Endothelial cell of umbilical vein (primary cell): ENCODE measurements at regions not wholly inside any gene's neighbourhood (a gene's known extent, or its start where the extent isn't known, plus 50 kb on each side); places are given as distances from the start of the nearest gene placed in this dataset.

Experiments used
- BruUV-seq: library from RNA; stranded (reverse); fragments of 400-500 nt; replicated peaks from 2 replicates; lab custom pipeline; 2021; lab: Mats Ljungman, UMichigan
- CTCF ChIA-PET: fragments of 300-600, 350-600 bp; sonication (Branson Sonifier 250); formaldehyde crosslinking; loops from one replicate; lab custom pipeline; 2021; ENCODE audit warnings: antibody characterized with exemption, inconsistent platforms; lab: Charles Lee
- POLR2A ChIA-PET: fragments of 300-600, 350-600 bp; sonication (Branson Sonifier 250); formaldehyde crosslinking; loops from one replicate; lab custom pipeline; 2021; ENCODE audit warnings: antibody characterized with exemption, inconsistent platforms; lab: Charles Lee
- DNase-seq: peaks from one replicate; pipeline ENCODE4 v3.0.0-alpha.2; 2011; ENCODE audit warnings: low read depth, low spot score
- FAIRE-seq: peaks from 2 replicates; lab custom pipeline; 2011; peaks lifted over from hg19 to GRCh38; lab: Jason Lieb, UNC
- H2AFZ ChIP-seq: 2 replicates; pipeline ENCODE4 v1.6.0; 2012; ENCODE audit warnings: low read depth, low read length, control low read depth, inconsistent platforms
- H3K27ac ChIP-seq: 2 replicates; pipeline ENCODE4 v1.5.1; 2011; ENCODE audit warnings: low read depth, mild to moderate bottlenecking, control low read depth, low read length, moderate library complexity; ENCODE audit not compliant: insufficient read depth
- H3K27me3 ChIP-seq, 2 experiments: 2 replicates each; pipeline versions ENCODE4 v1.6.0 to v1.6.1; 2011; ENCODE audit warnings: low read length in 2 of 2, mixed read lengths in 1 of 2; ENCODE audit not compliant: control insufficient read depth in 2 of 2, insufficient read depth in 2 of 2
- H3K36me3 ChIP-seq, 2 experiments: 2 replicates in 1 of 2; 3 replicates in 1 of 2; pipeline ENCODE4 v1.5.1; 2011; ENCODE audit warnings: low read length in 2 of 2, mild to moderate bottlenecking in 1 of 2, moderate library complexity in 1 of 2; ENCODE audit not compliant: control insufficient read depth in 2 of 2, insufficient read depth in 2 of 2; ENCODE audit errors: extremely low read depth in 1 of 2
- H3K4me1 ChIP-seq: 3 replicates; pipeline ENCODE4 v1.5.1; 2011; ENCODE audit warnings: mild to moderate bottlenecking, low read length; ENCODE audit not compliant: control insufficient read depth, insufficient read depth; ENCODE audit errors: extremely low read depth
- H3K4me2 ChIP-seq: 2 replicates; pipeline ENCODE4 v1.6.1; 2011; ENCODE audit warnings: low read length, control low read depth, mixed read lengths; ENCODE audit not compliant: insufficient read depth
- H3K4me3 ChIP-seq, 3 experiments: fragments of 200-600 bp in 1 of 3; sonication (generic), shearing (Covaris generic) in 1 of 3; replicated peaks in 1 of 3; 2 replicates each; pipeline ENCODE4 v1.5.1; 2011 to 2016; ENCODE audit warnings: control low read depth in 3 of 3, low read length in 3 of 3, mild to moderate bottlenecking in 2 of 3, inconsistent platforms in 1 of 3, low read depth in 1 of 3, moderate library complexity in 1 of 3; ENCODE audit not compliant: insufficient read depth in 1 of 3
- H3K79me2 ChIP-seq: 2 replicates; pipeline ENCODE4 v1.6.0; 2012; ENCODE audit warnings: low read length, inconsistent platforms; ENCODE audit not compliant: control insufficient read depth, insufficient read depth
- H3K9ac ChIP-seq: replicated peaks from 2 replicates; pipeline ENCODE3; 2011; ENCODE audit warnings: low read length, control low read depth; ENCODE audit not compliant: insufficient read depth; ENCODE audit errors: extremely low read depth
- H3K9me1 ChIP-seq: replicated peaks from 3 replicates; pipeline ENCODE4 v1.6.0; 2011; ENCODE audit warnings: mild to moderate bottlenecking, low read length; ENCODE audit not compliant: control insufficient read depth, insufficient read depth; ENCODE audit errors: extremely low read depth
- H3K9me3 ChIP-seq: replicated peaks from 2 replicates; pipeline ENCODE4 v1.5.1; 2012; ENCODE audit warnings: low read length, inconsistent platforms; ENCODE audit not compliant: control insufficient read depth, insufficient read depth
- H4K20me1 ChIP-seq: replicated peaks from 2 replicates; pipeline ENCODE3; 2011; ENCODE audit warnings: mild to moderate bottlenecking, low read length; ENCODE audit not compliant: control insufficient read depth, insufficient read depth; ENCODE audit errors: extremely low read depth
- CTCF ChIP-seq, 2 donors: IDR thresholded peaks; 1 replicate in 1 of 2; 2 replicates in 1 of 2; pipeline ENCODE4 v1.5.1; 2011; ENCODE audit warnings: low read length in 2 of 2, mild to moderate bottlenecking in 2 of 2, moderate library complexity in 2 of 2, control low read depth in 1 of 2, inconsistent platforms in 1 of 2, low read depth in 1 of 2; ENCODE audit not compliant: insufficient read depth in 1 of 2; ENCODE audit errors: extremely low read depth in 1 of 2
- EZH2 ChIP-seq: IDR thresholded peaks from 2 replicates; pipeline ENCODE4 v1.6.1; 2012; ENCODE audit warnings: borderline replicate concordance, low read depth, mild to moderate bottlenecking, moderate library complexity, low read length, inconsistent platforms; ENCODE audit not compliant: severe bottlenecking
- FOS ChIP-seq: IDR thresholded peaks from 2 replicates; pipeline ENCODE4 v1.6.1; 2011; ENCODE audit warnings: mild to moderate bottlenecking, low read length, moderate library complexity, borderline replicate concordance; ENCODE audit not compliant: insufficient read depth
- GATA2 ChIP-seq: IDR thresholded peaks from 2 replicates; pipeline ENCODE4 v1.7.0; 2011; ENCODE audit warnings: low read depth, mild to moderate bottlenecking, moderate library complexity, mixed read lengths, low read length; ENCODE audit not compliant: insufficient read length, insufficient read depth
- JUN ChIP-seq: IDR thresholded peaks from 2 replicates; pipeline ENCODE4 v1.6.1; 2011; ENCODE audit warnings: borderline replicate concordance, low read depth; ENCODE audit not compliant: insufficient read length, insufficient read depth
- MAX ChIP-seq: IDR thresholded peaks from 2 replicates; pipeline ENCODE4 v1.6.1; 2011; ENCODE audit not compliant: insufficient read depth, insufficient read length
- MYC ChIP-seq: IDR thresholded peaks from one replicate; pipeline ENCODE4 v1.6.1; 2011; ENCODE audit warnings: mild to moderate bottlenecking, low read depth, low read length
- POLR2A ChIP-seq: IDR thresholded peaks from 2 replicates; pipeline ENCODE4 v1.6.1; 2012; ENCODE audit warnings: low read depth, mild to moderate bottlenecking, control low read depth, low read length
- POLR2AphosphoS5 ChIP-seq: IDR thresholded peaks from 2 replicates; pipeline ENCODE4 v1.6.1; 2012; ENCODE audit warnings: low read depth, mild to moderate bottlenecking, control low read depth, low read length, moderate library complexity; ENCODE audit not compliant: insufficient read depth
- dilution Hi-C: fragments of 300-500 bp; cut with MboI; formaldehyde crosslinking; loops from one replicate; pipeline ENCODE4 v1.15.0; 2019; ENCODE audit warnings: low sequenced_read_pairs; ENCODE audit not compliant: extremely low pct_ligation_motif_present
- intact Hi-C: fragments of 100-400 bp; cut with micrococcal nuclease; formaldehyde crosslinking; loops from one replicate; pipeline ENCODE4 v1.10.0; 2022

GRCh38 chr18:76213991-76214390, 281.1 kb downstream of the ZNF516 start:
- Histone ChIP-seq H3K4me2 (no peak overlapping the region), H3K9ac (no peak overlapping the region), H3K9me3 (peaks cover 7% of the 10 kb centered on the region), H3K4me3 (no peak overlapping the region), H3K79me2 (no peaks in the 10 kb centered on the region), H2AFZ (no peak overlapping the region), H3K27ac (no peak overlapping the region), H3K27me3 (no peaks in the 10 kb centered on the region), H4K20me1 (no peaks in the 10 kb centered on the region), H3K4me1 (no peaks in the 10 kb centered on the region), H3K36me3 (no peaks in the 10 kb centered on the region), H3K9me1 (no peaks in the 10 kb centered on the region)
- FAIRE-seq (no peak), DNase-seq (no peak)
- TF ChIP-seq GATA2 (no peak), POLR2AphosphoS5 (no peak), MAX (no peak), EZH2 (no peak), FOS (no peak), JUN (no peak), POLR2A (no peak), MYC (no peak), CTCF (IDR thresholded peaks at IDR 0.05; ENCODE audit: extremely low read depth in 1 of 2, insufficient read depth in 1 of 2, low read depth in 1 of 2, low read length in 2 of 2) (no peak)
- intact Hi-C loops (no loop called here), dilution Hi-C loops (no loop called here)
- no TSS peak for BruUV-seq
- POLR2A ChIA-PET = no interaction called here
- CTCF ChIA-PET = no interaction called here
